Islet of Langerhans (tissue), 1 donor: ENCODE measurements at regions not wholly inside any gene's neighbourhood (a gene's known extent, or its start where the extent isn't known, plus 50 kb on each side); places are given as distances from the start of the nearest gene placed in this dataset.

Experiments
- FAIRE-seq: peaks from one replicate; lab custom pipeline; 2011; peaks lifted over from hg19 to GRCh38; lab: Jason Lieb, UNC

DNA sequence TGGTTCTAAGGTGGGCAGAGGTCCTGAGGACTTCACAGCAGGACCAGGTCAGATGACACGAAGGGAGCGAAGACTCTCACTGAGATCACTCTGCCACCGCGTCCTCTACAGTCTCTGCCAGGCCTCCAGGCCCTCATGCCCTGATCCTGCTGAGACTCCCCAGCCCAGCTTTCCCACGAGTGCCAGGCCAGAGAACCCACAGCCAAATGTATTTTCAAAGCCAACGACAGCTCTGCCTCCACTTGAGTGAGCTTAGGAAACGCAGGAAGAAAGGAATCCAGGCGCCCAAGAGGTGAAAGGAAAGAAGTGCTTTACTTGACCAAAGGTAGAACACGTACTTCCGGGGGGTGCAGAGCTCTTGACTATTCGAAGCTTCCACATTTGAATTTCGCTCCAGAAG, 275.0 kb downstream of the XXYLT1 start:
- FAIRE-seq = no peak

DNA sequence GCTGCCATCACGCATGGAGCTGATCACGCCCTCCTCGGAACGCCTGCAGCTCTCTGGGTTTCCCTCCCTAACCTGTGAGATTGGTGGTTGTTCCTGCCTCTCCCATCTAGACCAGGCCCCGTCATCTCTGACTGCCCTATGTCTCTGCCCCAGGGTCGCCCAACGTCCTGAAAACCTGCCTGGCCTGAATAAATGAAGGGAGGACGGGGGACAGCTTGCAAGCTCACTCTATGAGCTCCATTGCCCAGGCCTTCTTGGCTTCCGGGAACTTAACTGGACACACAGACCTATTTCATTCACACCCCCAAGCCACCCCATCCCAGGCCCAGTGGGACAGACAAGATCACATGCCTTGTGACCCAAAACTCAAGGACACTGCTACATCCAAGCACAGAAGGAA, 274.2 kb downstream of the XXYLT1 start:
- FAIRE-seq = no peak

DNA sequence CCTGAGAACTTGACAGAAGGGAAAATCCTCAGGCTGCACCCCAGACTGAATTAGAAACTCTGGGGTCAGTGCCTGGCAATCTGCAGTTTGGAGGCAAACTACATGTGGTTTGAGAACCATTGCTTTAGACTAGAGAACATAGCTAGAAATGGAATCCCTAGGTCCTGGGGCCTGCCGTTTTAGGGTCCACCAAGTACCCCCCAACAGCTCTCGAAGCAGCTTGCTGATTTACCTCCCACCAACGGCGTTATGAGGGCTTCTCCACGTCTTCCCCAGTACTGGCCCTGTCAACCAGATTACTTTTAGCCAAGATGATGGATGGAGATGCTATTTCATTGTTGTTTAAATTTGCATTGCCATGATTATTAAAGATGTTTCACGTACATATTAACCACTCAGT, 272.5 kb downstream of the XXYLT1 start:
- FAIRE-seq = no peak

DNA sequence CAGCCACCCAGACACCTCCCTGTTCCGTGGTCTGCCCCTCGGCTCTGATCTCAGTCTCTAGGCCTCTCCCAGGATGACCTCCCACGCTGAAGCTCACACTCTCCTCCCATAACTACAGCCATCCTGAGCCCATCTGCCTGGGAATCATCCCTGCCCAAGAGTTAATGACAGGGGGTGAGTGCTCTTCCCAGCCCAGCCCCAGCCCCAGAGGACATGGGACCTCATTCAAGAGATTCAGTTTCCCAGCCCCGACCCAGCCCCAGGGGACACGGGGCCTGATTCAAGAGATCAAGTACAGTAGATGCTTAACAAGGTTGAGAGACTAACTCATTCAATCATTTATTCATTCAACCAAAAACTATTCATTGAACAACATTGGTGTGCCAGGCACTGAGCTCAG, 272.0 kb downstream of the XXYLT1 start:
- no peak for FAIRE-seq

DNA sequence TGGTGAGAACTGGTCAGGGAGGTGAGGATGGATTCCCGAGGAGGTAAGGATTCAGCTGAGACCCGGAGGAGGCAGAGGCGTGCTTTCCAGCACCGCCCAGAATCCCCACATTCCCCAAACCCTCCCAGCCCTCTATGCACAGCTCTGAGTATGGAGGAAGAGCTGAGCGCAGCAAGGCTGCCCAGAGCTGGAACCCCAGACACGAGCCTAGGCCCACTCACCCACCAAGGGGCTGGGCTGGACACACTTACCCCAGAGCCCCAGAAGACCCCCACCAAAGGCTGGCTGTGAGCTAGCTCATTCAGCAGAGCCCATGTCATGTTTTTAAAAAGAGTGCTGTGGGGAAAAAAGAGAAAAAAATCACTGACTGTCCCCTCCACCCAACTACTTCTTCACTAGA, 271.5 kb downstream of the XXYLT1 start:
- no peak for FAIRE-seq

DNA sequence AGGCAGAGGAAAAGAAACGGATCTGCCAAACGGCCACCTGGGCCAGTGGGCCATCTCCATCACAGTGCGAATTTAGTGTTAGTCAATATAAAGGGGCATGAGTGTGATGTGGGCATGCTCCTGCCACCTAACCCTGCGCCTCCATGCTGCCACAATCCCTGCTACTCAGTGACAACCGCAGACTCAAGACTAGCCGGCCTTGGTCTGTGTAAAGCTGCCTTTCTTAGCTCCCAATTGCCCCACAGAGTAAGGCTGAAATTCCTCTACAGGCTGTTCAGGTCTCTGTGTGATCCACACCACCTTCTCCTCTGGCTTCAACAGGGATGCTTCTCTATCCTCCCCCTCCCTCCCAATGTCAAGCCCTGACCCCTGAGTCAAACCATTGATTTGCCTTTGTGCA, 269.7 kb downstream of the XXYLT1 start:
- FAIRE-seq = no peak

DNA sequence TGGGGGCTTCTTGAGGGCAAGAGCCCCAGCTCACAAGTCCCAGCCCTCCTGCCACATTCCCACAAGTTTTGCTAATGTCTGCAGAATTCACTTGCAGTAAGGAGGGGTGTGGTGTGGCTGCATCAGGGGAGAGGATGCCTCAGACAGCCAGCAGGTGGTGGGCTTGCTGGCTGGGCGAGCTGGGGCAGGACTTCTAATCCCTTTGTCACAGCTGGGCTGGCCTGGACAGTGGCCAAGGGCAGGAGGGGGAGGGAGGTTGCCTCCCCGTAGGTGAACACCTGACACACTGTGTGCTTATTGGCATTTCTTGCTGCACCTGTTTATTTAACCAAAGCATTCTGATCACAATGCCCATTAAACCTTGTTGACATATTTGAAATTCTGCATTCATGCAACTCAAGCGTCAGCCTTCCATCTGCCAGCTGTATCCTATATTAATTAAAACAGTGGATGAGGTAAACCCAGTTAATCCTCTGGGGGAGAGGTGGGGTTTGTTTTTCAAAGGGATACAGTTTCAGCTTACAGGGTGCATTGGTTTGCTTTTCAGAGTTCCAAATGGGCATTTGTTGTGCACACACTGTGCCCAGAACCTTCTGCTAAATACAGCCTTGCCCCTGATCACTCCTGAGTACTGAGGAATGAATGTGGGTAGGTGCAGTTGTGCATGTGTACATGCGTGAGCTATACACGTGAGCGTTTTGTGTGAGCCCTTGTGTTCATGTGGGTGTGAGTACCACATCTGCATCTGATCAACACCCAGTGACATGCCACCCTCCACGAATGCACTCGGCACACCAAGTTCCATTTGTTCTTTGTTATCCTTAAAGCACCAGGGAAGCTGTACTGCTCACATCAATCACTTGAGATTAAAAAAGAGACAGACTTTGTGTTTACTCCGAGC, 268.7 kb downstream of the XXYLT1 start:
- no peak for FAIRE-seq

DNA sequence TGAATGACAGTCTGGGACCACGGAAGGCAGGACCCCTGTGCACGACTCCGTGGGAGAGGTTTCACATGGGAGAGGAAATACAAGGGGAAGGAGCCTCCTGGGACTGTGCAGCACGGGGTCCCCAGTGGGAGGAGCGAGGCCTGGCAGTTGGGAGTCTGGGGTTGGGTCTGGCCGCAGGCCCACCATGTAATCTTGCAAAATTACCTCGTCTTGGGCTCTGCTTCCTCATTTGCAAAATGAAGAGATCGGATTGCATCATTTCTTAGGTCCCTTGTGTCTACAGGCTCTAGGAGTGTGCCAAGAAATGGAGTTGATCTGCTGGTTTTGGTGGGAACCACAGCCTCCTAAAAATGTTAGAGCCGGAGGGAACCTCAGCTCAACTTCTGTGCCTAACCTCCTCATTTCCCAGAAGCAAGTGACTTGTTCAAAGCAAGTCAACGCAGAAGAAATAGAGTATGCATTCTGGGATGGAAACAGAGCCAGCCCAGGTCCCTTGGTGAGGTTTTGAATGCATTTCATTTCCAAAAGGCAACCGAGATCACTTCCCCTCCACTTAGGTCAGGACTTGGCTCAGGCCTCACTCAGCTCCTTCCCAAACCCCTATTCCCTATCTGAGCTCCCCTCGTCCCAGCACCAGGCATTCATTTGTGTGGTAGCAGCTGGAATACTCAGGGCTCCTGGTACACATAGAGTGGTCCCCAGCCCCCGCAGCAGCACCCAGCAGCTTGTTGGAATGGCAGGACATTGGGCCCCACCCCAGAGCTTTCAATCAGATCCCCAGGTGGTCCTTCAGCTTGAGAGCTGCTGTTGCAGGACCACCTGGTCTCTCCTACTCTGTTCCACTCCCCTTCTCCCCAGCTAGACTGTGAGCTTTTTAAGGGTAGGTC, 267.7 kb downstream of the XXYLT1 start:
- no peak for FAIRE-seq

DNA sequence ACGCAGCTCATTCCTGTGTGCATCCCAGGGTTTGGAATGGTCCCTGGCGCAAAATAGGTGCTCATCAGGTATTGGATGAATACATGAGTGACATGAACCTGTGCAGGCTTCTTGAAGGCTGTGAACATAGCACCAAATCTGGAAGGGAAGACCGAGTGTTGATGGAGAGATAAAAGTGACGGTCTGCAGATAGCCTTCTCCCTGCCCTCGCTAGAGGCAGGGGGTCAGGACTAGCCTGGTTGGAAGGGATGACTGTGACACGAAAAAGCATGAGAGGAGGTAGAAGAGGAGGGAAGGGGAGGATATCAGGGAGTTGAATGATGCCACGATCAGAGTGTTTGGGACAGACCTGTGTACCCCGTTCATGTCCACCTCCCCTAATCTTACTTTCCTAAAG, 267.1 kb downstream of the XXYLT1 start:
- FAIRE-seq = no peak

DNA sequence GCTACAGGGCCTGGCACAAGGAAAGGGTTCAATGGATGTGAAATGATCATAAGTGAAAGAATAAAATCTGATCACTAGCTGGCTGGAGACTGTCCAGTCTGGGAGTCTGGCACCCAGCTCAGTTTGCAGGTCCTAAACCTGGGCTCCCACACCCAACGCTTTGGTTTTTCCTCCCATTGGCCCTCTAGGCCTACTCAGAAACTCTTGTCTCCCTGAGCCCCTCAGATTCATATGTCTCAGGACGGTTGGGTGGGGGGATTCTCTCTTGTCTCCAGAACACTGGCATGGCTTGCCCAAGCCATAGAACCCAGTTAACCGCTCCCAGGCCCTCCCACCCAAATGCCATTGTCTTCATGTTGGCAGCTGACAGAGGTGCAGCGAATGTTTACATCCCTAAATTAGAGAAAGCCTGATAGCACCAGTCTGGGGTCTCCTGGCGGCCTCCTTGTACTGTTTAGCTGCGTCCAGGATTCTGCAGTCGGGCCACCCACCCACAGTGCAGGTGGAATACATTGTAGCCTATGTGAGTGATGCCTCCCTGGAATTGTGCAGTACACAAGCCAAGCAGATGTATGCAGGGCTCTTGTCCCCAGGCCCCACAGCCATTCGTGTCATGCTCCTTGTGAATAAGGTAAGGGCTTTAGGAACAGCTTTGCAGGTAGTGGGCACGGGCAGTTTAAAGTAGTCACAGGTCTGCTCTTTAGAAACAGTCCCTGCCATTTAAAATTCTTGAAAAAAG, 266.3 kb downstream of the XXYLT1 start:
- FAIRE-seq = no peak

DNA sequence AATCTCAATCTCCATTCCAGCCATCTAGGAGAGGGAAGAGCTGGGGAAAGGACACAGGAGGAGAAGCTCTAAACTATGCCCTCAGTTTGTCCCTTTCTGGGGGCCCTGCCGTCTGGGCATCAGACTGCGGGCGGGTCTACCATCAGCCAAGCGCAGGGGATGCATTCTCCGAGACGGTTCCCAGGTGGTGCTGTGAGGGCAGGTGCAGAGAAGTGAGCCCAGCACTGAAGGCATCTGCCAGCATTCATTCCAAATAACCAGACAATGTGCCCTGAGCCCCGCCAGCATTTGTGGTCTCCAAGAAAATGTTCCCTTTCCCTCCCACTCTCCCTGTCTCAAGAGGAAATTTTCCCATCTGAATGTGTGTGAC, 265.7 kb downstream of the XXYLT1 start:
- no peak for FAIRE-seq

DNA sequence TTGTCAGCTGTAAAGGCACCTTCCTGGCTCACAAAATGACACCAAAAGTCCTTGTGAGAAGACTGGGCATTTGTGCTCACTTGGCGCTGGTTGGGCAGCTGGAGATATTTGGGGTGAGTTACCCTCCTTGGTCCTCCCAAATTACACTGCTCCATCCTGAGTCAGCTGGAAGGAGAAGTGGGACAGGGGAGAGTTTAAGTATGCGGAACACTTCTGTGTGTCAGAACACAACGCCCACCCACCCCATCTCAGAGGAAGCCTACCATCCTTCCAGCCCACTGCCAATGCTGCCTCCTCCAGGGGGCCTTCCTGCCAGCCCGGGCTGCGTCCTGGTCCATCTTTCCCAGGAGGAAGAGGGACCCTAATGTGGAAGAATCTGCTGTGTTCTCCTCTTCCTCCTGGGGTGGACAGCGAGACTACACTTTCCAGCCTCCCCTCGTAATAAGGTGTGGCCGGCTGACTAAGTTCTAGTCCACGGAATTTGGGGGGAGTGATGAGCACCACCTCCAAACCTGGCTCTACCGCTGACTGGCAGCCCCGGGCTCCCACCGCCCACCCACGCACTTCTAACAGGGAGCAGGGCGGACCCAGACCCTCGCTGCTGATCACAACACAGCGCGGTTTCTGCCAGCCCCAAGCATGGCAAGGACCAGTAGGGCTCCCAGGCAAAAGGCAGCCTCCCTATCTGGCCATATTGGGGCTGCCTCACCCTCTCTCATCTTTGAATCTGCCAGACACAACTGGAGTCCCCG, 265.0 kb downstream of the XXYLT1 start:
- no peak for FAIRE-seq

DNA sequence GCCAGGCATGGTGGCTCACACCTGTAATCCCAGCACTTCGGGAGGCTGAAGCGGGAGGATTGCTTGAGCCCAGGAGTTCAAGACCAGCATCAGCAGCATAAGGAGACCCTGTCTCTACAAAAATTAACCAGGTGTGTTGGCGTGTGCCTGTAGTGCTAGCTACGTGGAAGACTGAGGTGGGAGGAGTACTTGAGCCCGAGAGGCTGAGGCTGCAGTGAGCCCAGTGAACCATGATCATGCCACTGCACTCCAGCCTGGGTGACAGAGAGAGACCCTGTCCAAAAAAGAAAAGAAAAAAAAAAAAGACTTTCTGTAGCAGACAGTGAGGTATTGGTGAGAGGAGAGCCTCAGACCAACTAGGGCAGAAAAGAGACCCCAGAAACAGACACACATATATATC, 263.8 kb downstream of the XXYLT1 start:
- no peak for FAIRE-seq

DNA sequence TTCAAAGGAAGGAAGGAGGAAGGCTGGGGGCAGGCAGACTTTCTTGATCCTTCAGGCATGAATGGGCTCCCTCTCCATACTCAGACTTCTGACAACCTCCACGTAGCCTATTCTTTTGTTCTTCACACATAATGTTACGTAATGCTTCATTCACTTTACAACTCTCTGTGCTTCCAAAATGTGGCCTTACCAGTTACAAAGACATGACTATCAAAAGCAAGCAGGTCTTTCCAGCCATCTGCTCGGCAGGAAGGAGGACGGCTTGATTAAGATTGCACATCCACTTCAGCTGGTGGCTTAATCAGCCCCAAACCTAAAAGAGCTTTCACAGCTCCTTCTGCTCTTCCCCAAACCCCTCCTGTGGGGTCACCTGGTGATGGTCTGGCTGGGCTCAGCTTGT, 263.2 kb downstream of the XXYLT1 start:
- FAIRE-seq = no peak

DNA sequence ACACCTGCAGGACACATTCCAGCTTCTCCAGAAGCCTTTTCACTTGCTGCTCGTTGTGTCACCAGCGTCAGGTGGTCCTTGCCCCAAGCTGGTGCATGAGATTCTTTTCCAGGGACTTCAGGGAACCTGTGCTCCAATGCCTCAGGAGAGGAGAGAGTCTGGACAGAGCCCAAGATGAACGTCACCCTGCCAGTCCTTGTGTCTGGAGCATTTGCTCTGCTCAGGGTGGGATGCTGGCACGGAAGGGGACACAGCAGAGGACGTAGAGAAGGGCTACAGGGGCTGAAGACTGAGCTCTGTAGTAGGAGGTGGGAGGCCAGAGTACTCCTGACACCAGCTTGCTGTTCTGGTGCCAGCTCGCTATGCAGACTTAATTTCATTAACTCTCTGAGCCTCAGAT, 262.1 kb downstream of the XXYLT1 start:
- FAIRE-seq = no peak

DNA sequence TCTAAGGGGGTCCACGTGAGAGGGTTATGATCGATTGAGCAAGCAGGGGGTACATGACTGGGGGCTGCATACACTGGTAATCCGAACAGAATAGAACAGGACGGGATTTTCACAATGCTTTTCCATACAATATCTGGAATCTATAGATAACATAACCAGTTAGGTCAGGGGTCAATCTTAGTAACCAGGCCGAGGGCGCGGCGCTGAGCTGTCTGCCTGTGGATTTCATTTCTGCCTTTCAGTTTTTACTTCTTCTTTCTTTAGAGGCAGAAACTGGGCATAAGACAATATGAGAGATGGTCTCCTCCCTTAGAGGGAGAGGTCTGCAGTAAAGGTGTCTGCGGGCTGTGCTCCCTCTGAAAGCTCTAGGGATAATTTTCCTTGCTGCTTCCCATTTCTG, 261.3 kb downstream of the XXYLT1 start:
- no peak for FAIRE-seq

DNA sequence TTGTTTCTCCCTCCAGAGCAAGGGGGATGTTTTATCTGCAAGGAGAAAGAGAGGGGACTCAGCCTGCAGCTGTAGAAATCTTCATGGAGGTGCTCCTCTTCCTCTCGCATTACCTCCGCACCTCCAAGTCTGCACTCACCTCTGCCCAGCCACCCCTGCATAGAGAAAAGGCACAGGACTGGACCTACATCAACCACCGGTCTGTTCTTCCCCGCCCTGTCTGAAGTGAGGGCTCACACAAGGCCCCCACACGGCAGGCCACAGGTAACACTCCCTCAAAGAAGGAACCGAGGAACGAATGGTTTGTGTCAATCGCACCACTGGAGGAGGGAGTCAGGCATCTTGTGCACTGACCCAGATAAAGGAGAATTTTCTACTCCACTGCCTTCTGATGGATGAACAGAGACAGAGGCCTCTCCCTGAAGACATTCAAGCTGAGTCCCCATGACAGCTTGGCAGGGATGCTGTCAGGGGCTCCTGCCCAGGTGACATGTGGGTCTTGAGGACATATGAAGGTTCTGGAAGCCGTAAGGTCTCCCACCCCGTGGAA, 260.3 kb downstream of the XXYLT1 start:
- no peak for FAIRE-seq

DNA sequence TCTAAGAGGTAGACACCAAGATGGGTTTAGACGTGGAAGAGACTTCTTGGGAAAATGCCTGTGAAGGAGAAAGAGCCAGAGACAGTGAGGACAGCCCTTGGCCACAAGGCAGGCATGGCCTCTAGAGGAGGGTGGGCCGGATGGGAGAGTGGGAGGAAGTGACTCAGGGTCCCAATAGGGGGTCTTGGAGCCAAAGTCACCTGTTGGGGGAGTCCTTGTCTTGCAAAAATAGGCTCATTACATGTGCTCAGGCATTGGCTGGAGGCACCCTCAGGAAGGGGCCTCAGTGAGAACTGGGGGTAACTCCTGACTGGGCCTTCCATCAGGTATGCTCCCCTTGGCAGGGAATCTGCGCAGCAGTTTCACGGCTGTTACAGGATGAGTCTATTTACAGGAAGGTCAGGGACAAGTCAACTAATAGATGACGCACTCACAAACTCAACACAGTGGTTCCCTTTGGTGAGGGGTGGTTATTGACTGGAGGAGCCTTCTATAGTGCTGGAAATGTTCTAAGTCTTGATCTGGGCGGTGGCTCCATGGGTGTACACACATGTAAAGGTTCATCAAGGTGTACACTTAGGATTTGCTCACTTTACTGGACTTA, 259.6 kb downstream of the XXYLT1 start:
- FAIRE-seq = no peak

DNA sequence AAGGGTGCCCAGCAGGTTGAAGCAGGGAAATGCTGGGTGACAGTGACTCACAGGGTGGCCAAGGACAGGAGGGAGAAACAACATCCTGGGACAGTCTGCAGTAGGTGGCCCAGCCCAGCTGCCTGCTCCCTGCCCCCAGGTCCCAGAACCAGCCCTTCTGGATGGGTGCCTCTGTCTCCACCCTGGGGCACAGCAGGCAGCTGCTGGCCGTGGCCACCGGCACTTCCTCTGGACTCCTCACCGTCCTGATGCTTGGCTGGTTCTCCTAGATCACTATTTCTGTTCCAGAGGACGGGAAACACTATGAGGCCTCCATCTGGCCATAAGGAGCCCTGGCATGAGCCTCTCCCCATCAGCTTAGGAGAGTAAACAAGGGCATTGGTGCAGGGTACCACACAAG, 258.9 kb downstream of the XXYLT1 start:
- no peak for FAIRE-seq

DNA sequence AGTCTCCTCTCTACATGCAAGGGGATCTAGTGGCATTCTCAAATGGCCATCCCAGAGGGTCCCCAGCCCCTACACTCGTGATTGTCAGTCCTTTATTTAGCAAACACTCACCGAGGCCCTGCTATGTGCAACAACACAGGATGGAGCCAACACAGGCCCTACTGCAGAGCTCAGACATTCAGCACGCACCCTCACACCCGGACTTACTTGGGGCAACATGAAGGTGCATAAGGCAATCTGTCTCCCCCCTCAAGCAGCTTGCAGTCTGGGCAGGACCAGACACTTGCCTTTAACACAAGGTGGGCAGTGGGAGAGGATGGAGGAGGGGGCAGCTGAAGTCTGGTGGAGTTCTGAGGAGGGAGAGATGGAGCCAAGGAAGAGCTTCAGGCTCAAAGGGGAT, 258.4 kb downstream of the XXYLT1 start:
- FAIRE-seq = no peak
